HepG2 (cell line): ENCODE measurements at regions not wholly inside any gene's neighbourhood (a gene's known extent, or its start where the extent isn't known, plus 50 kb on each side); places are given as distances from the start of the nearest gene placed in this dataset.

ENCODE experiments used
- ATAC-seq: fragments of 200-7000 bp; cut with Tn5 transposase; 3 replicates; pipeline ENCODE4 v1.9.1; 2020; ENCODE audit warnings: mild to moderate bottlenecking, moderate library complexity
- BruUV-seq: library from RNA; stranded (reverse); fragments of 400-500 nt; replicated peaks from 2 replicates; lab custom pipeline; 2021; lab: Mats Ljungman, UMichigan
- CTCF ChIA-PET: fragments of 300-600 bp; formaldehyde crosslinking; extraction: SDS; loops from one replicate; lab custom pipeline; 2021; ENCODE audit warnings: low total read pairs, inconsistent platforms, low intra/inter-chr PET ratio; lab: Yijun Ruan, JAX
- POLR2A ChIA-PET: fragments of 350-600 bp; sonication (Branson Sonifier 250); formaldehyde crosslinking; loops from one replicate; lab custom pipeline; 2020; ENCODE audit warnings: antibody characterized with exemption, inconsistent platforms; lab: Yijun Ruan, JAX
- DNase-seq: peaks from one replicate; pipeline ENCODE4 v3.0.0-alpha.2; 2015; ENCODE audit warnings: low spot score
- FAIRE-seq: peaks from 3 replicates; lab custom pipeline; 2011; peaks lifted over from hg19 to GRCh38; lab: Jason Lieb, UNC
- H2AFZ ChIP-seq: one replicate; pipeline ENCODE4 v1.6.1; 2011; ENCODE audit warnings: low read length, inconsistent platforms
- H3K27ac ChIP-seq: fragments of 300-600 bp; 3 replicates; pipeline ENCODE4 v1.8.0; 2011; ENCODE audit warnings: mixed run types, mild to moderate bottlenecking, mixed read lengths, low read length, inconsistent platforms; ENCODE audit not compliant: insufficient read depth; ENCODE audit errors: extremely low read length
- H3K27me3 ChIP-seq, 2 experiments: fragments of 200-600 bp in 1 of 2; 2 replicates in 1 of 2; 3 replicates in 1 of 2; pipeline versions ENCODE4 v1.6.0 to v1.8.0; 2011; ENCODE audit warnings: low read length in 2 of 2, mild to moderate bottlenecking in 2 of 2, moderate library complexity in 2 of 2, inconsistent platforms in 1 of 2; ENCODE audit not compliant: insufficient read depth in 2 of 2, control insufficient read depth in 1 of 2
- H3K36me3 ChIP-seq, 2 experiments: fragments of 200-600 bp in 1 of 2; replicated peaks in 1 of 2; 2 replicates in 1 of 2; 3 replicates in 1 of 2; pipeline versions ENCODE4 v1.5.1 to v1.8.0; 2011; ENCODE audit warnings: low read length in 2 of 2, inconsistent platforms in 1 of 2; ENCODE audit not compliant: insufficient read depth in 2 of 2, control insufficient read depth in 1 of 2
- H3K4me1 ChIP-seq: 2 replicates; pipeline ENCODE4 v1.5.1; 2012; ENCODE audit warnings: low read length, inconsistent platforms; ENCODE audit not compliant: insufficient read depth
- H3K4me2 ChIP-seq: 2 replicates; pipeline ENCODE4 v1.6.0; 2011; ENCODE audit warnings: low read depth, low read length, inconsistent platforms
- H3K4me3 ChIP-seq, 3 experiments: fragments of 200-600 bp in 1 of 3; sonication (generic), shearing (Covaris generic) in 1 of 3; replicated peaks in 1 of 3; 2 replicates each; pipeline ENCODE4 v1.5.1; 2011 to 2016; ENCODE audit warnings: low read length in 3 of 3, inconsistent platforms in 2 of 3, low read depth in 2 of 3, mild to moderate bottlenecking in 2 of 3, control low read depth in 1 of 3, mixed read lengths in 1 of 3; ENCODE audit not compliant: insufficient read depth in 1 of 3
- H3K79me2 ChIP-seq: one replicate; pipeline ENCODE4 v1.6.1; 2011; ENCODE audit warnings: low read length, inconsistent platforms; ENCODE audit not compliant: insufficient read depth
- H3K9ac ChIP-seq: 2 replicates; pipeline ENCODE4 v1.6.0; 2011; ENCODE audit warnings: mild to moderate bottlenecking, low read depth, low read length, inconsistent platforms; ENCODE audit not compliant: insufficient read depth
- H3K9me3 ChIP-seq: 2 replicates; pipeline ENCODE4 v1.5.1; 2012; ENCODE audit warnings: mild to moderate bottlenecking, low read length
- H4K20me1 ChIP-seq: 2 replicates; pipeline ENCODE4 v1.6.0; 2011; ENCODE audit warnings: inconsistent platforms, mild to moderate bottlenecking, low read length, moderate library complexity; ENCODE audit not compliant: insufficient read depth
- RFX3 ChIP-seq: IDR thresholded peaks from 2 replicates; pipeline ENCODE4 v1.6.1; 2016; ENCODE audit warnings: missing biosample characterization, missing genetic modification reagents
- RXRB ChIP-seq: IDR thresholded peaks from 2 replicates; pipeline ENCODE4 v1.6.1; 2016; ENCODE audit warnings: borderline replicate concordance, missing genetic modification reagents, missing compliant biosample characterization
- ZFP82 ChIP-seq: sonication (generic); formaldehyde crosslinking; IDR thresholded peaks from 2 replicates; pipeline ENCODE4 v1.5.1; 2020; ENCODE audit warnings: mild to moderate bottlenecking, missing genetic modification reagents, borderline replicate concordance
- ZNF251 ChIP-seq: sonication (generic); formaldehyde crosslinking; IDR thresholded peaks from 2 replicates; pipeline ENCODE4 v1.9.0; 2021; ENCODE audit warnings: mild to moderate bottlenecking, missing genetic modification reagents
- ZNF30 ChIP-seq: sonication (generic); formaldehyde crosslinking; IDR thresholded peaks from 2 replicates; pipeline ENCODE4 v1.5.0; 2020; ENCODE audit warnings: mild to moderate bottlenecking, missing genetic modification reagents
- ZNF382 ChIP-seq: sonication (generic); formaldehyde crosslinking; IDR thresholded peaks from 2 replicates; pipeline ENCODE4 v1.5.0; 2020; ENCODE audit warnings: missing genetic modification reagents, mild to moderate bottlenecking, borderline replicate concordance
- ZNF552 ChIP-seq: sonication (generic); formaldehyde crosslinking; IDR thresholded peaks from 2 replicates; pipeline ENCODE4 v1.9.0; 2022; ENCODE audit warnings: missing genetic modification reagents, mild to moderate bottlenecking, borderline replicate concordance
- ZNF567 ChIP-seq: sonication (generic); formaldehyde crosslinking; IDR thresholded peaks from 2 replicates; pipeline ENCODE4 v1.8.1; 2023; ENCODE audit warnings: mild to moderate bottlenecking, missing genetic modification reagents, borderline replicate concordance
- WGBS: methylation state at CpG from one replicate; pipeline ENCODE4 v1.1.6; 2017; ENCODE audit warnings: low lambda C conversion rate; 5-methylcytosine and 5-hydroxymethylcytosine counted together
- in situ Hi-C: cut with HindIII; loops from 2 replicates; pipeline ENCODE4 v1.10.0; 2017; ENCODE audit warnings: low pct_unique_long_range_greater_than_20kb; ENCODE audit not compliant: extremely low pct_ligation_motif_present
- intact Hi-C: fragments of 100-400 bp; cut with micrococcal nuclease; formaldehyde crosslinking; loops from one replicate; pipeline ENCODE4 v1.10.0; 2022; ENCODE audit not compliant: unreplicated experiment
- TF ChIP-seq, protein P1 (sequence below): sonication (generic); formaldehyde crosslinking; IDR thresholded peaks from 2 replicates; pipeline ENCODE4 v1.4.0; 2020; ENCODE audit warnings: missing genetic modification reagents, mild to moderate bottlenecking, borderline replicate concordance

DNA sequence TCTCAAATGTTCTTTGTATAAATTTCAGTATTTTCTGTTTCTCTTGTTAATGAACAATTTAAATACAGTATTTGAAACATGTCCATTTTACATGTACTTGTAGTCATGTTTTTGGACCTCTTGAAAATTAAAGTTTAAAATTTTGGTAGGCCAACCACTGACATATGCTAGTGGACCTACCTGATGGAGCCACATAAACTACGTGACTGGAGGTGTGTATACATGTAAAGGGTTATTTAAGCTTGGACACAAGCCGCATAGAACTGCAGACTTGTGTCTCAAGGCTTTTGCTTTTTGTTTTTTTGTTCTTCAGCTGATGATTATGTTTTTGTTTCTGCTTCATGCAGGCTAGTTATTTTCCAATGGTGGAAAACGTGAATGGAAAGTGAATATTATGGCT is 568.5 kb upstream of the MDGA2 start:
- H3K4me1 ChIP-seq: no peaks in the 10 kb centered on the region
- CTCF ChIA-PET: no interaction called here
- H3K4me2 ChIP-seq: no peak overlapping the region
- no peak for TF ChIP-seq RFX3 (CRISPR knock-in tag)
- no peak for TF ChIP-seq ZNF251 (CRISPR knock-in tag)
- no peak for TF ChIP-seq ZNF382 (CRISPR knock-in tag)
- no peak for TF ChIP-seq RXRB (CRISPR knock-in tag)
- no peak overlapping the region for H3K27ac ChIP-seq
- no peak overlapping the region for H3K9ac ChIP-seq
- no peaks in the 10 kb centered on the region for H3K36me3 ChIP-seq
- POLR2A ChIA-PET: no interaction called here
- intact Hi-C loops (no loop called here), in situ Hi-C loops (no loop called here)
- FAIRE-seq (no peak), ATAC-seq (no peak), DNase-seq (no peak)
- no peak overlapping the region for H2AFZ ChIP-seq
- WGBS: 0% methylated on average over 3 of the region's 3 CpGs
- H3K9me3 ChIP-seq: peaks cover 10% of the 10 kb centered on the region; the same call in 1 of the 2 replicates
- no peaks in the 10 kb centered on the region for H4K20me1 ChIP-seq
- no TSS peak for BruUV-seq
- H3K79me2 ChIP-seq: no peaks in the 10 kb centered on the region
- no peaks in the 10 kb centered on the region; a peak in 1 of 5 replicates for H3K27me3 ChIP-seq
- no peak overlapping the region for H3K4me3 ChIP-seq

DNA sequence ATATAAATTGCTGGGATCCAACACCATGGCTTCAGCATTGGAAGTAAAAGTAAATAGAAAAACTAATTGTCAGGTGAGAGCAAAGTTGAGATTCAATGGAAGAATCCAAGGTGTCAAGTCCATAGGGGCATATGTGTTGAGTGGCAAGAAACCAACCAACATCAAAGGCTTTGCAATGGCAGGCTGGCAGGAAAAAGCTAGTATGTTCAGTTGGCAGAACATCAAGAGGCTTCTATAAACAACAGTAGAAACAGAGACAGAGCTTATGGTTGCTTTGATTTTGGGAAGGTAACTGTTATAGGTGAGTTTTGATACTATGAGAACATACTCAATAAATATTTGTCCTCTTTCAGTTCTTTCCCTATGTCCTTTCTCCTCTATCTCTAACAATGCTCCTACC is 553.7 kb upstream of the MDGA2 start:
- FAIRE-seq (no peak), ATAC-seq (no peak), DNase-seq (no peak)
- H3K27ac ChIP-seq: no peak overlapping the region
- no peaks in the 10 kb centered on the region for H3K27me3 ChIP-seq
- H4K20me1 ChIP-seq: no peaks in the 10 kb centered on the region
- no peak overlapping the region for H3K4me2 ChIP-seq
- in situ Hi-C loops: no loop called here
- intact Hi-C loops: loop anchor here (10.0 kb wide), 1 partner anchor 644 kb away; no protein-coding TSS in a partner anchor
- no peaks in the 10 kb centered on the region for H3K79me2 ChIP-seq
- no peak for TF ChIP-seq ZNF552 (CRISPR knock-in tag)
- TF ChIP-seq, protein P1, sequence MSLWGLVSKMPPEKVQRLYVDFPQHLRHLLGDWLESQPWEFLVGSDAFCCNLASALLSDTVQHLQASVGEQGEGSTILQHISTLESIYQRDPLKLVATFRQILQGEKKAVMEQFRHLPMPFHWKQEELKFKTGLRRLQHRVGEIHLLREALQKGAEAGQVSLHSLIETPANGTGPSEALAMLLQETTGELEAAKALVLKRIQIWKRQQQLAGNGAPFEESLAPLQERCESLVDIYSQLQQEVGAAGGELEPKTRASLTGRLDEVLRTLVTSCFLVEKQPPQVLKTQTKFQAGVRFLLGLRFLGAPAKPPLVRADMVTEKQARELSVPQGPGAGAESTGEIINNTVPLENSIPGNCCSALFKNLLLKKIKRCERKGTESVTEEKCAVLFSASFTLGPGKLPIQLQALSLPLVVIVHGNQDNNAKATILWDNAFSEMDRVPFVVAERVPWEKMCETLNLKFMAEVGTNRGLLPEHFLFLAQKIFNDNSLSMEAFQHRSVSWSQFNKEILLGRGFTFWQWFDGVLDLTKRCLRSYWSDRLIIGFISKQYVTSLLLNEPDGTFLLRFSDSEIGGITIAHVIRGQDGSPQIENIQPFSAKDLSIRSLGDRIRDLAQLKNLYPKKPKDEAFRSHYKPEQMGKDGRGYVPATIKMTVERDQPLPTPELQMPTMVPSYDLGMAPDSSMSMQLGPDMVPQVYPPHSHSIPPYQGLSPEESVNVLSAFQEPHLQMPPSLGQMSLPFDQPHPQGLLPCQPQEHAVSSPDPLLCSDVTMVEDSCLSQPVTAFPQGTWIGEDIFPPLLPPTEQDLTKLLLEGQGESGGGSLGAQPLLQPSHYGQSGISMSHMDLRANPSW: no peak
- no peak for TF ChIP-seq ZNF567 (CRISPR knock-in tag)
- TF ChIP-seq ZNF30: no peak
- no peak for TF ChIP-seq ZFP82 (CRISPR knock-in tag)
- no peaks in the 10 kb centered on the region for H3K4me1 ChIP-seq
- no peak overlapping the region for H2AFZ ChIP-seq
- CTCF ChIA-PET: no interaction called here
- POLR2A ChIA-PET: no interaction called here
- H3K9ac ChIP-seq: no peak overlapping the region
- H3K36me3 ChIP-seq: no peaks in the 10 kb centered on the region
- H3K4me3 ChIP-seq: no peak overlapping the region
- no TSS peak for BruUV-seq
- peaks cover 38% of the 10 kb centered on the region for H3K9me3 ChIP-seq
